Psoas muscle (tissue), 7 donors: ENCODE measurements at regions not wholly inside any gene's neighbourhood (a gene's known extent, or its start where the extent isn't known, plus 50 kb on each side); places are given as distances from the start of the nearest gene placed in this dataset.

Experiments used
- ATAC-seq, 4 donors: fragments of 200-7000 bp; cut with Tn5 transposase; one replicate each; pipeline ENCODE4 v1.9.1; 2020; ENCODE audit warnings: moderate library complexity in 3 of 4, mild to moderate bottlenecking in 2 of 4
- DNase-seq, 2 donors: peaks; one replicate each; pipeline ENCODE4 v3.0.0-alpha.2; 2020
- H3K27ac ChIP-seq: fragments of 200-600 bp; one replicate; pipeline ENCODE4 v1.8.0; 2022
- H3K27me3 ChIP-seq, 3 donors: fragments of 200-600 bp in 1 of 3; one replicate each; pipeline versions ENCODE4 v1.6.1 to v1.8.0; 2013 to 2022; ENCODE audit warnings: low read length in 2 of 3, mild to moderate bottlenecking in 2 of 3, moderate library complexity in 1 of 3; ENCODE audit not compliant: insufficient read depth in 3 of 3
- H3K36me3 ChIP-seq, 2 donors: fragments of 200-600 bp in 1 of 2; one replicate each; pipeline versions ENCODE4 v1.6.1 to v1.8.0; 2013 to 2022; ENCODE audit warnings: low read depth in 1 of 2, mild to moderate bottlenecking in 1 of 2, moderate library complexity in 1 of 2; ENCODE audit not compliant: insufficient read depth in 1 of 2
- H3K4me1 ChIP-seq: fragments of 200-600 bp; one replicate; pipeline ENCODE4 v1.8.0; 2022
- H3K4me3 ChIP-seq: fragments of 200-600 bp; one replicate; pipeline ENCODE4 v1.8.0; 2022; ENCODE audit warnings: mild to moderate bottlenecking
- H3K9me3 ChIP-seq: fragments of 200-600 bp; one replicate; pipeline ENCODE4 v1.8.0; 2022
- WGBS, 3 donors: extraction: QIAGEN DNeasy Blood & Tissue Kit; methylation state at CpG; one replicate each; pipeline versions ENCODE4 v1.1.6 to v1.1.7; 2013; 5-methylcytosine and 5-hydroxymethylcytosine counted together
- intact Hi-C, 2 donors: fragments of 100-400 bp; cut with DNase I; formaldehyde crosslinking; loops; one replicate each; pipeline versions ENCODE4 v1.11.0 to v1.14.2; 2022
- TF ChIP-seq, protein P1 (sequence below): fragments of 200-600 bp; IDR thresholded peaks from one replicate; pipeline ENCODE4 v1.8.0; 2022; ENCODE audit warnings: antibody characterized with exemption
- donor health status: healthy with polysubstance abuse.
- donor health status: DM: no; HTN: no; CAD: no; lungs with moderate emphysema.
- donor health status: Bipolar disorder and iron deficiency.
- donor health status: healthy.
- donor health status: DM: yes; HTN: yes; CAD: no.
- donor health status: DM: no; HTN: no; CAD: no.
- donor health status: DM: yes; HTN: yes; CAD: no.

DNA sequence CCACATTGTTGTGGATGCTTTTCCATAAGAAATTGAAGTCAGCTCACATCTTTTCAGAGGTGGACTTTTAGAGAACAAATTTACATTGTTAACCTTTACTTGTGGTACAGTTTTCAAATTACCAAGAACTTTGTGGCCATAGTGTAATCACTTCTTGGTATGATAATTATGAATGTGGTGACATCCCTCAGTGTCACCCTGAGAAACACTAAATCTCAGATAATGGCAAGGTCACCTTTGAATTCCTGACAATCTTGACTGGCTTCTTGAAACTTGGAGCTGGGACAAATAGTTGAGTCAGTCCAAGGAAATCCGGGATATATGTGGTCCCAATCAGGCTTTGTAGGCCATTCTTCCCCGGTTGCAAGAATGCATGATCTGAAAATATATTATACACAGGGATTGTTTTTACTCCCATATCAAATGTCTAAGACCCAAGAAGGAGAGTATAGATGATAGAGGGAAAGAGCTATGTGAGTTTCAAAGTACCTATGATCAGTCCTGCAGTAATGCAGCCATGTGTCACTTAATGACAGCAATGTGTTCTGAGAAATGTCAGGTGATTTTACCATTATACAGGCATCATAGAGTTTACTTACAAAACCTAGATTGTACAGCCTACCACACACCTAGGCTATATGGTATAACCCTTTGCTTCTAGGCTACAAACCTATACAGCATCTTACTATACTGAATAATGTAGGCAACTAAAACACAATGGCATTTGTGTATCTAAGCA lies 120.8 kb upstream of the MTHFD1L start:
- no peaks in the 10 kb centered on the region for H3K4me1 ChIP-seq
- DNase-seq (no peak), ATAC-seq (no peak)
- H3K4me3 ChIP-seq, result no peak overlapping the region
- intact Hi-C loops, result no loop called here
- TF ChIP-seq, protein P1, sequence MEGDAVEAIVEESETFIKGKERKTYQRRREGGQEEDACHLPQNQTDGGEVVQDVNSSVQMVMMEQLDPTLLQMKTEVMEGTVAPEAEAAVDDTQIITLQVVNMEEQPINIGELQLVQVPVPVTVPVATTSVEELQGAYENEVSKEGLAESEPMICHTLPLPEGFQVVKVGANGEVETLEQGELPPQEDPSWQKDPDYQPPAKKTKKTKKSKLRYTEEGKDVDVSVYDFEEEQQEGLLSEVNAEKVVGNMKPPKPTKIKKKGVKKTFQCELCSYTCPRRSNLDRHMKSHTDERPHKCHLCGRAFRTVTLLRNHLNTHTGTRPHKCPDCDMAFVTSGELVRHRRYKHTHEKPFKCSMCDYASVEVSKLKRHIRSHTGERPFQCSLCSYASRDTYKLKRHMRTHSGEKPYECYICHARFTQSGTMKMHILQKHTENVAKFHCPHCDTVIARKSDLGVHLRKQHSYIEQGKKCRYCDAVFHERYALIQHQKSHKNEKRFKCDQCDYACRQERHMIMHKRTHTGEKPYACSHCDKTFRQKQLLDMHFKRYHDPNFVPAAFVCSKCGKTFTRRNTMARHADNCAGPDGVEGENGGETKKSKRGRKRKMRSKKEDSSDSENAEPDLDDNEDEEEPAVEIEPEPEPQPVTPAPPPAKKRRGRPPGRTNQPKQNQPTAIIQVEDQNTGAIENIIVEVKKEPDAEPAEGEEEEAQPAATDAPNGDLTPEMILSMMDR, result no peak
- no peaks in the 10 kb centered on the region for H3K9me3 ChIP-seq
- H3K27me3 ChIP-seq, result no peaks in the 10 kb centered on the region
- WGBS, 3 donors, result 50 to 62% (median 51%) methylated on average over 2 of the region's 2 CpGs
- no peaks in the 10 kb centered on the region for H3K36me3 ChIP-seq
- H3K27ac ChIP-seq, result no peak overlapping the region

DNA sequence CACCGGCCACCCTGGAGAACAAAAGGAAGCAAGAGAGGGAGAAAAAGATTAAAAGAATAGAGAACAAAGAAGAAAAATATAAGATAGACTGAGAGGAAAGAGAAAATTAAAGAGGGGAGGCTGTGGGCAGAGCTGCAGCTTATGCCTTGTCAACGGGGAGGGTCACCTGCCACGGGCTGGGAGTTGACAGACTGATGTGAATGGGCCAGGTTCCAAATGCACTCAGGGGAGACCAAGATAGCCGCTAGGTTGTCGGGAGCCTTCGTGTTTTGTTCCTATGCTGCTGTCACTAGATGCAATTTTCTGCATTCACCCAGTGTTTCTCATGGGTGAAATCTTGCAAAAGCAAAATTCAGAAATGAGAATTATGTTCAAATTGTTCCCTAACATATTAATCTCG lies 119.6 kb upstream of the MTHFD1L start:
- TF ChIP-seq, protein P1, result no peak
- Histone ChIP-seq H3K4me1 (no peaks in the 10 kb centered on the region), H3K27me3 (no peaks in the 10 kb centered on the region), H3K9me3 (no peaks in the 10 kb centered on the region), H3K36me3 (no peaks in the 10 kb centered on the region), H3K27ac (no peak overlapping the region), H3K4me3 (no peak overlapping the region)
- DNase-seq (no peak), ATAC-seq (no peak)
- WGBS, 3 donors, result 54 to 65% (median 58%) methylated on average over 7 of the region's 7 CpGs
- intact Hi-C loops, result no loop called here

DNA sequence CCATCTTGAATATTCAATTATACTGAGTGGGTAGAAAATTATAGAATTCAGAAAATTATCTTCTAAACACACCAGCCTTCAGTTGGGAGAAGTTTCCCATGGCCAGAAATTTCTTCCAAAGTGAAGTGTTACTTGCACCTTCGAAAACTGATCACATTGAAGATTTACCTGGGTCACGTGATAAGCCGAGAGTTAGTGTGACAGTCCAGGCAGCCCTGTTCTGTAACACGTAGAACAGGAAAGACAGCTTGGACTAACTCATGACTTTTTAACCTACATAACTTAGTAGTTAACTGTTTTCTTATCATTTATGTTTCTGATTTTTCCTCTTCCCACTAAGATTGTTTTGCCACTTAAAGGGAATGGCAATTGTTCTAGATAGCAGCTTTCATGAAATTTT lies 118.3 kb upstream of the MTHFD1L start:
- Histone ChIP-seq H3K4me3 (no peak overlapping the region), H3K9me3 (no peaks in the 10 kb centered on the region), H3K4me1 (no peaks in the 10 kb centered on the region), H3K27ac (no peak overlapping the region), H3K27me3 (peaks cover 0 to 2% (median 0%) of the 10 kb centered on the region in 3 donors), H3K36me3 (no peaks in the 10 kb centered on the region)
- no peak for DNase-seq
- intact Hi-C loops, result no loop called here
- ATAC-seq, result no peak
- WGBS, 3 donors, result 92 to 96% (median 93%) methylated on average over 4 of the region's 4 CpGs
- TF ChIP-seq, protein P1, result no peak

DNA sequence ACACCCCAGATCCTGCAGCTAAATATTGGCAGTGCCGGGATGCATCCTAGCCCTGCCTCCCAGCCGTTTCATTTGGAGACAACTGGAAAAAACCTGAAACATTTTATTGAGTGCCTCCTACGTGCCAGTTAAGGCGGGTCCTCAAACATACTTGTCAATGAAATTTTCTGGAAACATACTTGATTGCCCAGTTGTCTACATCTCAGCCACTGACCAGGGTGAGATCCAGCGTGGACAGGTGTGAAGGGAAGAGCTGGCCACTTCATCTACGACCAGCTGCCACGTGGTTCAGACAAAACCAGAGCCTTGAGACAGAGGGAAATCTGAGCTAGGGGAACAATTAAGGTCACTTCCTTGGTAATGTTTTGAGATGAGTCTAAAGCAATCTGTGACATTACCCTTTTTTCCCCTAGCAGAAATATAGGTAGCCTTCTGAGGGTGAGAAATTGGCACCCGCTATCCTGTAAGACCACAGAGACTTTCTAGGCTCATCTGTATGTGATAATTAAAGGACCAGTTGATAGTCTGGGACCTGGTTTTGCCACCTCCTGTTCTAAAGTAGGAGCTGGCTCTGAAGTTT lies 116.3 kb upstream of the MTHFD1L start:
- Histone ChIP-seq H3K9me3 (no peaks in the 10 kb centered on the region), H3K36me3 (no peaks in the 10 kb centered on the region), H3K27ac (no peak overlapping the region), H3K4me1 (no peaks in the 10 kb centered on the region), H3K27me3 (peaks cover 0 to 2% (median 0%) of the 10 kb centered on the region in 3 donors), H3K4me3 (no peak overlapping the region)
- DNase-seq (no peak), ATAC-seq (no peak)
- intact Hi-C loops, result no loop called here
- TF ChIP-seq, protein P1, result no peak
- WGBS, 3 donors, result 31 to 40% (median 39%) methylated on average over 8 of the region's 8 CpGs

DNA sequence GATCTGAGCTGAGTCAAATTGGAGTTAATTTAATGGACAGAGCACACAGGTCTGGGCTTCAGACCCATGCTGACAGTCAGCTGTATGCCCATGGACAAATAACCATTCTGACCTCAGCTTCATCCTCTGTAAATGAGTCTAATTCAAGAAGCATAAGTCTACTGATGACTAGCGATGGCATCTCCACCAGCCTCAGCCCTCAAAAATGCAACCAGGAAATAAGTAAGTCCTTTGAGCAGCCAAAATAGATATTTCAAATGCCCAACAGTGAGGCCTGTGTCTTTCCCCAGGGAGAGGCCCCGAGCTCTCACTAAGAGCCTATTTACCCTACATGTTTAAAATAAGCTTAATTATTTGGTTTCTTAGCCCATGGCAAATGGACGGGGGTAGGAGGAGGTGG lies 114.2 kb upstream of the MTHFD1L start:
- no peak for DNase-seq
- H3K4me3 ChIP-seq, result no peak overlapping the region
- WGBS, 3 donors, result 86 to 95% (median 87%) methylated on average over 3 of the region's 3 CpGs
- H3K27me3 ChIP-seq, result peaks cover 0 to 2% (median 0%) of the 10 kb centered on the region in 3 donors
- H3K27ac ChIP-seq, result no peak overlapping the region
- H3K9me3 ChIP-seq, result no peaks in the 10 kb centered on the region
- H3K36me3 ChIP-seq, result no peaks in the 10 kb centered on the region
- no peaks in the 10 kb centered on the region for H3K4me1 ChIP-seq
- TF ChIP-seq, protein P1, result no peak
- intact Hi-C loops, result no loop called here
- no peak for ATAC-seq
